GM23338 (cell line): ENCODE measurements at regions not wholly inside any gene's neighbourhood (a gene's known extent, or its start where the extent isn't known, plus 50 kb on each side); places are given as distances from the start of the nearest gene placed in this dataset.

Source experiments
- ATAC-seq: fragments of 200-7000 bp; cut with Tn5 transposase; 3 replicates; pipeline ENCODE4 v1.9.1; 2020
- DNase-seq: peaks from one replicate; pipeline ENCODE4 v3.0.0-alpha.2; 2015; ENCODE audit warnings: low spot score
- H2AFZ ChIP-seq: fragments of 200-600 bp; sonication (generic); 2 replicates; pipeline ENCODE4 v1.8.0; 2016; ENCODE audit warnings: antibody characterized with exemption, mild to moderate bottlenecking, moderate library complexity
- H3F3A ChIP-seq: fragments of 200-600 bp; sonication (generic); replicated peaks from 2 replicates; pipeline ENCODE4 v1.8.0; 2017; ENCODE audit warnings: antibody characterized with exemption, mixed run types, low read depth
- H3K27ac ChIP-seq: fragments of 200-600 bp; sonication (generic); 2 replicates; pipeline ENCODE4 v1.6.1; 2016; ENCODE audit warnings: low read depth
- H3K27me3 ChIP-seq: fragments of 200-600 bp; sonication (generic); 2 replicates; pipeline ENCODE4 v1.8.0; 2016; ENCODE audit warnings: mild to moderate bottlenecking, mixed run types, moderate library complexity; ENCODE audit not compliant: insufficient read depth
- H3K36me3 ChIP-seq: fragments of 200-600 bp; sonication (generic); 2 replicates; pipeline ENCODE4 v1.8.0; 2016; ENCODE audit warnings: mild to moderate bottlenecking; ENCODE audit not compliant: insufficient read depth
- H3K4me1 ChIP-seq: fragments of 200-600 bp; sonication (generic); 2 replicates; pipeline ENCODE4 v1.8.0; 2016; ENCODE audit warnings: mild to moderate bottlenecking, moderate library complexity; ENCODE audit not compliant: insufficient read depth
- H3K4me2 ChIP-seq: fragments of 200-600 bp; sonication (generic); 2 replicates; pipeline ENCODE4 v1.7.1; 2017; ENCODE audit warnings: mixed run types
- H3K4me3 ChIP-seq: fragments of 200-600 bp; sonication (generic); 2 replicates; pipeline ENCODE4 v1.6.1; 2016; ENCODE audit warnings: mixed run types
- H3K79me2 ChIP-seq: fragments of 200-600 bp; sonication (generic); replicated peaks from 2 replicates; pipeline ENCODE4 v1.8.0; 2017; ENCODE audit warnings: mild to moderate bottlenecking; ENCODE audit not compliant: insufficient read depth
- H3K9me2 ChIP-seq: fragments of 200-600 bp; sonication (generic); 2 replicates; pipeline ENCODE4 v1.8.0; 2017; ENCODE audit not compliant: insufficient read depth
- H4K20me1 ChIP-seq: fragments of 200-600 bp; sonication (generic); replicated peaks from 2 replicates; pipeline ENCODE4 v1.8.0; 2017; ENCODE audit warnings: mild to moderate bottlenecking; ENCODE audit not compliant: insufficient read depth
- H3K27ac Mint-ChIP-seq: 2 replicates; pipeline ENCODE4 v1.8.0; 2020; ENCODE audit warnings: inconsistent platforms, mild to moderate bottlenecking, moderate library complexity, mixed read lengths
- H3K27me3 Mint-ChIP-seq: 3 replicates; pipeline ENCODE4 v1.8.0; 2022; ENCODE audit warnings: low read depth, mild to moderate bottlenecking, moderate library complexity, mixed read lengths, inconsistent platforms; ENCODE audit not compliant: insufficient read depth, poor library complexity
- H3K36me3 Mint-ChIP-seq: 3 replicates; pipeline ENCODE4 v1.8.0; 2021; ENCODE audit warnings: low read depth, mild to moderate bottlenecking, inconsistent platforms, moderate library complexity, mixed read lengths
- H3K4me1 Mint-ChIP-seq: 3 replicates; pipeline ENCODE4 v1.8.0; 2020; ENCODE audit warnings: mild to moderate bottlenecking, inconsistent platforms, mixed read lengths
- H3K4me3 Mint-ChIP-seq: 3 replicates; pipeline ENCODE4 v1.8.0; 2021; ENCODE audit warnings: moderate library complexity, mild to moderate bottlenecking, inconsistent platforms, mixed read lengths
- H3K9me3 Mint-ChIP-seq: 3 replicates; pipeline ENCODE4 v1.8.0; 2020; ENCODE audit warnings: moderate library complexity, mild to moderate bottlenecking, inconsistent platforms, mixed read lengths
- CREB1 ChIP-seq: fragments of 250-450 bp; sonication (Bioruptor Pico); IDR thresholded peaks from 2 replicates; pipeline ENCODE4 v1.5.0; 2020; ENCODE audit warnings: low read depth, mild to moderate bottlenecking, moderate library complexity
- ETS1 ChIP-seq: IDR thresholded peaks from 2 replicates; pipeline ENCODE4 v1.6.1; 2016; ENCODE audit warnings: antibody characterized with exemption
- EZH2 ChIP-seq: fragments of 200-600 bp; sonication (generic); IDR thresholded peaks from one replicate; pipeline ENCODE4 v1.8.0; 2017; ENCODE audit warnings: antibody characterized with exemption, mild to moderate bottlenecking, low read depth; ENCODE audit not compliant: unreplicated experiment
- NANOG ChIP-seq: IDR thresholded peaks from 2 replicates; pipeline ENCODE4 v1.6.1; 2016; ENCODE audit warnings: antibody characterized with exemption, borderline replicate concordance
- POLR2AphosphoS5 ChIP-seq: IDR thresholded peaks from 2 replicates; pipeline ENCODE4 v1.6.1; 2016; ENCODE audit warnings: antibody characterized with exemption, low read depth
- REST ChIP-seq: IDR thresholded peaks from one replicate; pipeline ENCODE4 v1.6.1; 2018; ENCODE audit warnings: antibody characterized with exemption; ENCODE audit not compliant: unreplicated experiment
- STAT1 ChIP-seq: IDR thresholded peaks from one replicate; pipeline ENCODE4 v1.6.1; 2016; ENCODE audit warnings: antibody characterized with exemption; ENCODE audit not compliant: unreplicated experiment
- ZNF114 ChIP-seq: fragments of 250-450 bp; sonication (Bioruptor Pico); IDR thresholded peaks from 2 replicates; pipeline ENCODE4 v1.5.0; 2020; ENCODE audit warnings: mild to moderate bottlenecking, moderate library complexity
- ZNF331 ChIP-seq: fragments of 250-450 bp; sonication (Bioruptor Pico); IDR thresholded peaks from 2 replicates; pipeline ENCODE4 v1.5.0; 2020; ENCODE audit warnings: low read depth, mild to moderate bottlenecking, moderate library complexity
- TF ChIP-seq, protein P1 (sequence below), 2 experiments: fragments of 200-600 bp in 1 of 2; sonication (generic) in 1 of 2; conservative IDR thresholded peaks; 2 replicates each; pipeline versions ENCODE4 v1.5.1 to v1.6.1; 2016 to 2017; ENCODE audit warnings: antibody characterized with exemption in 2 of 2, low read depth in 2 of 2, mild to moderate bottlenecking in 2 of 2, moderate library complexity in 1 of 2

- TF ChIP-seq EZH2 (no peak), ETS1 (no peak), CREB1 (no peak), ZNF331 (CRISPR knock-in tag) (no peak), REST (no peak), ZNF114 (CRISPR knock-in tag) (no peak), NANOG (no peak), POLR2AphosphoS5 (no peak), STAT1 (no peak)
- TF ChIP-seq, protein P1, sequence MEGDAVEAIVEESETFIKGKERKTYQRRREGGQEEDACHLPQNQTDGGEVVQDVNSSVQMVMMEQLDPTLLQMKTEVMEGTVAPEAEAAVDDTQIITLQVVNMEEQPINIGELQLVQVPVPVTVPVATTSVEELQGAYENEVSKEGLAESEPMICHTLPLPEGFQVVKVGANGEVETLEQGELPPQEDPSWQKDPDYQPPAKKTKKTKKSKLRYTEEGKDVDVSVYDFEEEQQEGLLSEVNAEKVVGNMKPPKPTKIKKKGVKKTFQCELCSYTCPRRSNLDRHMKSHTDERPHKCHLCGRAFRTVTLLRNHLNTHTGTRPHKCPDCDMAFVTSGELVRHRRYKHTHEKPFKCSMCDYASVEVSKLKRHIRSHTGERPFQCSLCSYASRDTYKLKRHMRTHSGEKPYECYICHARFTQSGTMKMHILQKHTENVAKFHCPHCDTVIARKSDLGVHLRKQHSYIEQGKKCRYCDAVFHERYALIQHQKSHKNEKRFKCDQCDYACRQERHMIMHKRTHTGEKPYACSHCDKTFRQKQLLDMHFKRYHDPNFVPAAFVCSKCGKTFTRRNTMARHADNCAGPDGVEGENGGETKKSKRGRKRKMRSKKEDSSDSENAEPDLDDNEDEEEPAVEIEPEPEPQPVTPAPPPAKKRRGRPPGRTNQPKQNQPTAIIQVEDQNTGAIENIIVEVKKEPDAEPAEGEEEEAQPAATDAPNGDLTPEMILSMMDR (conservative IDR thresholded peaks at IDR 0.05; ENCODE audit: low read depth in 2 of 2), result no peak
Observed at GRCh38 chr22:27296091-27296675, 505.4 kb downstream of the MN1 start (continued).

- no peak overlapping the region for H2AFZ ChIP-seq
- H3F3A ChIP-seq, result no peaks in the 10 kb centered on the region
- H3K27ac ChIP-seq, result no peak overlapping the region
- Mint-ChIP-seq H3K4me3 (no peak overlapping the region), H3K4me1 (peaks cover 53% of the 10 kb centered on the region), H3K9me3 (no peaks in the 10 kb centered on the region), H3K36me3 (no peaks in the 10 kb centered on the region), H3K27me3 (peaks cover 20% of the 10 kb centered on the region), H3K27ac (no peak overlapping the region)
- no peak overlapping the region for H3K4me3 ChIP-seq
- DNase-seq (no peak), ATAC-seq (no peak)
- H3K36me3 ChIP-seq, result no peaks in the 10 kb centered on the region
- peaks cover 38% of the 10 kb centered on the region for H3K4me1 ChIP-seq
- no peak overlapping the region for H3K4me2 ChIP-seq
- TF ChIP-seq ZNF114 (CRISPR knock-in tag) (no peak), NANOG (no peak), POLR2AphosphoS5 (no peak)
- TF ChIP-seq, protein P1 (conservative IDR thresholded peaks at IDR 0.05; ENCODE audit: low read depth in 2 of 2), result no peak
- no peaks in the 10 kb centered on the region for H3K9me2 ChIP-seq
- no peaks in the 10 kb centered on the region for H3K79me2 ChIP-seq
- H3K27me3 ChIP-seq, result peaks cover 5% of the 10 kb centered on the region; the same call in 1 of the 2 replicates
- H4K20me1 ChIP-seq, result no peaks in the 10 kb centered on the region
Observed at GRCh38 chr22:27297125-27297524, 504.4 kb downstream of the MN1 start.
